Neural cell (in vitro differentiated cells): ENCODE measurements at regions not wholly inside any gene's neighbourhood (a gene's known extent, or its start where the extent isn't known, plus 50 kb on each side); places are given as distances from the start of the nearest gene placed in this dataset.

Experiments
- H2AFZ ChIP-seq: fragments of 200-600, 300-800 bp; sonication (generic), shearing (Covaris generic); 2 replicates; pipeline ENCODE4 v1.6.0; 2014; ENCODE audit warnings: low read depth, mild to moderate bottlenecking, antibody characterized with exemption, low read length, moderate library complexity
- H3F3A ChIP-seq: fragments of 200-600 bp; shearing (Covaris generic); 2 replicates; pipeline ENCODE4 v1.6.1; 2016; ENCODE audit warnings: mild to moderate bottlenecking, moderate library complexity, mixed read lengths, antibody characterized with exemption, low read length; ENCODE audit not compliant: insufficient read depth, poor library complexity, severe bottlenecking
- H3K27ac ChIP-seq: fragments of 200-600, 300-800 bp; sonication (generic), shearing (Covaris generic); 2 replicates; pipeline ENCODE4 v1.5.1; 2014; ENCODE audit warnings: mild to moderate bottlenecking, low read length, moderate library complexity
- H3K27me3 ChIP-seq: fragments of 300-800, 200-600 bp; sonication (generic), shearing (Covaris generic); 2 replicates; pipeline ENCODE4 v1.6.0; 2014; ENCODE audit warnings: mild to moderate bottlenecking, low read depth, low read length, moderate library complexity; ENCODE audit not compliant: insufficient read depth
- H3K36me3 ChIP-seq: fragments of 300-800, 200-600 bp; sonication (generic), shearing (Covaris generic); 2 replicates; pipeline ENCODE4 v1.5.1; 2014; ENCODE audit warnings: mild to moderate bottlenecking, antibody characterized with exemption, low read length, moderate library complexity; ENCODE audit not compliant: insufficient read depth
- H3K4me2 ChIP-seq: fragments of 300-800, 200-600 bp; sonication (generic), shearing (Covaris generic); 2 replicates; pipeline ENCODE4 v1.6.0; 2014; ENCODE audit warnings: mild to moderate bottlenecking, low read length
- H3K4me3 ChIP-seq: fragments of 300-800, 200-600 bp; sonication (generic), shearing (Covaris generic); 2 replicates; pipeline ENCODE4 v1.5.1; 2014; ENCODE audit warnings: mild to moderate bottlenecking, low read length, moderate library complexity
- H3K79me2 ChIP-seq: fragments of 200-600 bp; shearing (Covaris generic); replicated peaks from 2 replicates; pipeline ENCODE4 v1.6.0; 2014; ENCODE audit warnings: mild to moderate bottlenecking, low read length, moderate library complexity; ENCODE audit not compliant: insufficient read depth
- H3K9ac ChIP-seq: fragments of 300-800, 200-600 bp; sonication (generic), shearing (Covaris generic); 2 replicates; pipeline ENCODE4 v1.6.1; 2016; ENCODE audit warnings: mild to moderate bottlenecking, low read length, mixed read lengths
- H3K9me2 ChIP-seq: fragments of 200-600 bp; shearing (Covaris generic); 2 replicates; pipeline ENCODE4 v1.6.1; 2016; ENCODE audit warnings: mild to moderate bottlenecking, low read length, mixed read lengths; ENCODE audit not compliant: insufficient read depth
- H3K9me3 ChIP-seq: fragments of 200-600, 300-800 bp; sonication (generic), shearing (Covaris generic); 2 replicates; pipeline ENCODE4 v1.6.1; 2016; ENCODE audit warnings: mild to moderate bottlenecking, mixed run types, low read length, moderate library complexity, mixed read lengths
- H4K20me1 ChIP-seq: fragments of 200-600 bp; shearing (Covaris generic); 2 replicates; pipeline ENCODE4 v1.6.1; 2016; ENCODE audit warnings: mild to moderate bottlenecking, mixed run types; ENCODE audit not compliant: insufficient read depth
- CTCF ChIP-seq: fragments of 450-650 bp; IDR thresholded peaks from 2 replicates; pipeline ENCODE4 v1.5.1; 2014; ENCODE audit warnings: antibody characterized with exemption, mild to moderate bottlenecking, moderate library complexity; ENCODE audit not compliant: poor library complexity, severe bottlenecking
- EP300 ChIP-seq: fragments of 450-650 bp; conservative IDR thresholded peaks from 2 replicates; pipeline ENCODE4 v1.6.1; 2014; ENCODE audit warnings: antibody characterized with exemption, mild to moderate bottlenecking, moderate library complexity; ENCODE audit not compliant: poor library complexity, severe bottlenecking
- EZH2 ChIP-seq: fragments of 200-600, 300-800 bp; shearing (Covaris generic), sonication (generic); IDR thresholded peaks from 2 replicates; pipeline ENCODE4 v1.6.1; 2014; ENCODE audit warnings: antibody characterized with exemption, low read length, borderline replicate concordance, mild to moderate bottlenecking; ENCODE audit not compliant: insufficient read depth, poor library complexity, severe bottlenecking
- MXI1 ChIP-seq: fragments of 450-650 bp; conservative IDR thresholded peaks from 2 replicates; pipeline ENCODE4 v1.6.1; 2014; ENCODE audit warnings: antibody characterized with exemption, mild to moderate bottlenecking; ENCODE audit not compliant: poor library complexity, severe bottlenecking
- POLR2AphosphoS5 ChIP-seq: IDR thresholded peaks from 2 replicates; pipeline ENCODE4 v1.6.1; 2012
- RAD21 ChIP-seq: fragments of 450-650 bp; conservative IDR thresholded peaks from 2 replicates; pipeline ENCODE4 v1.6.1; 2014; ENCODE audit warnings: antibody characterized with exemption, mild to moderate bottlenecking, moderate library complexity
- SMC3 ChIP-seq: fragments of 450-650 bp; conservative IDR thresholded peaks from 2 replicates; pipeline ENCODE4 v1.6.1; 2014; ENCODE audit warnings: antibody characterized with exemption, mild to moderate bottlenecking, moderate library complexity; ENCODE audit not compliant: poor library complexity
- TAF1 ChIP-seq: IDR thresholded peaks from 2 replicates; pipeline ENCODE4 v1.6.1; 2012; ENCODE audit warnings: low read depth
- TF ChIP-seq, protein P1 (sequence below): IDR thresholded peaks from 2 replicates; pipeline ENCODE4 v1.6.1; 2012; ENCODE audit warnings: borderline replicate concordance

GRCh38 chrX:46015653-46016052 lies 529.6 kb downstream of the ZNF674 start:
- Histone ChIP-seq H3K9me2 (no peaks in the 10 kb centered on the region), H3K9me3 (no peaks in the 10 kb centered on the region), H3K79me2 (no peaks in the 10 kb centered on the region), H3F3A (no peaks in the 10 kb centered on the region), H3K36me3 (no peaks in the 10 kb centered on the region), H3K4me2 (no peak overlapping the region), H4K20me1 (no peaks in the 10 kb centered on the region), H3K27me3 (no peaks in the 10 kb centered on the region), H3K27ac (no peak overlapping the region), H2AFZ (no peak overlapping the region), H3K4me3 (no peak overlapping the region), H3K9ac (no peak overlapping the region)
- TF ChIP-seq EZH2 (no peak), RAD21 (no peak), POLR2AphosphoS5 (no peak), MXI1 (no peak), TAF1 (no peak), SMC3 (no peak), EP300 (no peak), CTCF (no peak)
- TF ChIP-seq, protein P1, sequence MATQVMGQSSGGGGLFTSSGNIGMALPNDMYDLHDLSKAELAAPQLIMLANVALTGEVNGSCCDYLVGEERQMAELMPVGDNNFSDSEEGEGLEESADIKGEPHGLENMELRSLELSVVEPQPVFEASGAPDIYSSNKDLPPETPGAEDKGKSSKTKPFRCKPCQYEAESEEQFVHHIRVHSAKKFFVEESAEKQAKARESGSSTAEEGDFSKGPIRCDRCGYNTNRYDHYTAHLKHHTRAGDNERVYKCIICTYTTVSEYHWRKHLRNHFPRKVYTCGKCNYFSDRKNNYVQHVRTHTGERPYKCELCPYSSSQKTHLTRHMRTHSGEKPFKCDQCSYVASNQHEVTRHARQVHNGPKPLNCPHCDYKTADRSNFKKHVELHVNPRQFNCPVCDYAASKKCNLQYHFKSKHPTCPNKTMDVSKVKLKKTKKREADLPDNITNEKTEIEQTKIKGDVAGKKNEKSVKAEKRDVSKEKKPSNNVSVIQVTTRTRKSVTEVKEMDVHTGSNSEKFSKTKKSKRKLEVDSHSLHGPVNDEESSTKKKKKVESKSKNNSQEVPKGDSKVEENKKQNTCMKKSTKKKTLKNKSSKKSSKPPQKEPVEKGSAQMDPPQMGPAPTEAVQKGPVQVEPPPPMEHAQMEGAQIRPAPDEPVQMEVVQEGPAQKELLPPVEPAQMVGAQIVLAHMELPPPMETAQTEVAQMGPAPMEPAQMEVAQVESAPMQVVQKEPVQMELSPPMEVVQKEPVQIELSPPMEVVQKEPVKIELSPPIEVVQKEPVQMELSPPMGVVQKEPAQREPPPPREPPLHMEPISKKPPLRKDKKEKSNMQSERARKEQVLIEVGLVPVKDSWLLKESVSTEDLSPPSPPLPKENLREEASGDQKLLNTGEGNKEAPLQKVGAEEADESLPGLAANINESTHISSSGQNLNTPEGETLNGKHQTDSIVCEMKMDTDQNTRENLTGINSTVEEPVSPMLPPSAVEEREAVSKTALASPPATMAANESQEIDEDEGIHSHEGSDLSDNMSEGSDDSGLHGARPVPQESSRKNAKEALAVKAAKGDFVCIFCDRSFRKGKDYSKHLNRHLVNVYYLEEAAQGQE = no peak

DNA sequence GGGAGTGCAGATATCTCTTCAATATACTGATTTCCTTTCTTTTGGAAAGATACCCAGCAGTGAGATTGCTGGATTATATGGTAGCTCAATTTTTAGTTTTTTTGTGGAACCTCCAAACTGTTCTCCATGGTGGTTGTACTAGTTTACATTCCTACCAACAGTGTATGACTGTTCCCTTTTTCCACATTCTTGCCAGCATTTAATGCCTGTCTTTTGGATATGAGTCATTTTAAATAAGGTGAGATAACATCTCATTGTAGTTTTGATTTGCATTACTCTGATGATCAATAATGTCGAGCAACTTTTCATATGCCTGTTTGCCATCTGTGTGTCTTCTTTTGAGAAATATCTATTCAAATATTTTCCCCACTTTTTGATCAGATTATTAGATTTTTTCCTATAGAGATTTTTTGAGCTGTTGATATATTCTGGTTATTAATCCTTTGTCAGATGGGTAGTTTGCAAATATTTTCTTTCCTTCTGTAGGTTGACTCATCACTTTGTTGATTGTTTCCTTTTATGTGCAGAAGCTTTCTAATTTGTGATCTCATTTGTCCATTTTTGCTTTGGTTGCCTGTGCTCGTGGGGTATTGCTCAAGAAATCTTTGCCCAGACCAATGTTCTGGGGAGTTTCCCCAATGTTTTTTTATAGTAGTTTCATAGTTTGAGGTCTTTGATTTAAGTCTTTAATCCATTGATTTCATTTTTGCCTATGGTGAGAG lies 552.7 kb downstream of the ZNF674 start:
- no peaks in the 10 kb centered on the region for H3K36me3 ChIP-seq
- H4K20me1 ChIP-seq = no peaks in the 10 kb centered on the region
- H3K9me3 ChIP-seq = no peaks in the 10 kb centered on the region
- H3F3A ChIP-seq = no peaks in the 10 kb centered on the region
- no peaks in the 10 kb centered on the region for H3K9me2 ChIP-seq
- H3K9ac ChIP-seq = no peak overlapping the region
- no peaks in the 10 kb centered on the region for H3K79me2 ChIP-seq
- H3K4me3 ChIP-seq = no peak overlapping the region
- TF ChIP-seq MXI1 (no peak), EP300 (no peak), SMC3 (no peak), POLR2AphosphoS5 (no peak), TAF1 (no peak), EZH2 (no peak)
- H3K27me3 ChIP-seq = no peaks in the 10 kb centered on the region
- no peak overlapping the region for H2AFZ ChIP-seq
- no peak overlapping the region for H3K4me2 ChIP-seq
- H3K27ac ChIP-seq = no peak overlapping the region
